ENCODE measurements at regions not wholly inside any gene's neighbourhood (a gene's known extent, or its start where the extent isn't known, plus 50 kb on each side); places are given as distances from the start of the nearest gene placed in this dataset.

GRCh38 chr17:71974051-71974450, 146.8 kb upstream of the SOX9 start:
- no peak overlapping the region for H3K4me3 Mint-ChIP-seq
- Histone ChIP-seq H3K4me3 (no peak overlapping the region), H3K27me3 (ENCODE audit: insufficient read depth) (no peaks in the 10 kb centered on the region), H4K20me1 (replicated peaks; ENCODE audit: insufficient read depth) (no peaks in the 10 kb centered on the region), H3F3A (replicated peaks; ENCODE audit: low read depth) (no peaks in the 10 kb centered on the region), H3K27ac (ENCODE audit: low read depth) (no peak overlapping the region), H3K4me2 (no peak overlapping the region), H2AFZ (no peak overlapping the region), H3K9me2 (ENCODE audit: insufficient read depth) (peaks cover 14% of the 10 kb centered on the region), H3K4me1 (ENCODE audit: insufficient read depth) (no peaks in the 10 kb centered on the region), H3K79me2 (replicated peaks; ENCODE audit: insufficient read depth) (no peaks in the 10 kb centered on the region), H3K36me3 (ENCODE audit: insufficient read depth) (no peaks in the 10 kb centered on the region)
- no peaks in the 10 kb centered on the region for H3K36me3 Mint-ChIP-seq (ENCODE audit: low read depth)
- DNase-seq (ENCODE audit: low spot score) (no peak), ATAC-seq (no peak)
- H3K9me3 Mint-ChIP-seq, result no peaks in the 10 kb centered on the region; the same call in 2 of the 3 replicates
- peaks cover 3% of the 10 kb centered on the region; the same call in 2 of the 3 replicates for H3K4me1 Mint-ChIP-seq
- TF ChIP-seq ZNF331 (CRISPR knock-in tag; IDR thresholded peaks at IDR 0.05; ENCODE audit: low read depth) (no peak), ZNF114 (CRISPR knock-in tag; IDR thresholded peaks at IDR 0.05) (no peak), CREB1 (CRISPR knock-in tag; IDR thresholded peaks at IDR 0.05; ENCODE audit: low read depth) (no peak), EZH2 (IDR thresholded peaks at IDR 0.05; ENCODE audit: low read depth, unreplicated experiment) (no peak), STAT1 (IDR thresholded peaks at IDR 0.05; ENCODE audit: unreplicated experiment) (no peak), ETS1 (IDR thresholded peaks at IDR 0.05) (no peak)
- peaks cover 4% of the 10 kb centered on the region for H3K27me3 Mint-ChIP-seq (ENCODE audit: insufficient read depth, low read depth, poor library complexity)
- H3K27ac Mint-ChIP-seq, result no peak overlapping the region

- DNase-seq (ENCODE audit: low spot score), result peak; percentile 4
Measured at GRCh38 chr17:71975331-71975801, 145.5 kb upstream of the SOX9 start.

More at GRCh38 chr17:71975331-71975801, 145.5 kb upstream of the SOX9 start:
- Histone ChIP-seq H3K27ac (ENCODE audit: low read depth) (no peak overlapping the region), H2AFZ (peak overlapping the region; percentile 87), H4K20me1 (replicated peaks; ENCODE audit: insufficient read depth) (no peaks in the 10 kb centered on the region), H3K79me2 (replicated peaks; ENCODE audit: insufficient read depth) (no peaks in the 10 kb centered on the region), H3K9me2 (ENCODE audit: insufficient read depth) (peaks cover 17% of the 10 kb centered on the region), H3K4me3 (no peak overlapping the region), H3K4me1 (ENCODE audit: insufficient read depth) (no peaks in the 10 kb centered on the region), H3K36me3 (ENCODE audit: insufficient read depth) (no peaks in the 10 kb centered on the region), H3K4me2 (no peak overlapping the region), H3K27me3 (ENCODE audit: insufficient read depth) (no peaks in the 10 kb centered on the region), H3F3A (replicated peaks; ENCODE audit: low read depth) (no peaks in the 10 kb centered on the region)
- Mint-ChIP-seq H3K9me3 (no peaks in the 10 kb centered on the region; the same call in 2 of the 3 replicates), H3K4me1 (peaks cover 3% of the 10 kb centered on the region; the same call in 2 of the 3 replicates), H3K27me3 (ENCODE audit: insufficient read depth, low read depth, poor library complexity) (peaks cover 4% of the 10 kb centered on the region), H3K27ac (peak overlapping the region; percentile 32; the same call in 1 of the 2 replicates), H3K4me3 (no peak overlapping the region), H3K36me3 (ENCODE audit: low read depth) (no peaks in the 10 kb centered on the region)
- TF ChIP-seq EZH2phosphoT487 (IDR thresholded peaks at IDR 0.05; ENCODE audit: unreplicated experiment), result no peak
- TF ChIP-seq EZH2 (IDR thresholded peaks at IDR 0.05; ENCODE audit: low read depth, unreplicated experiment), result no peak
- no peak for TF ChIP-seq STAT1 (IDR thresholded peaks at IDR 0.05; ENCODE audit: unreplicated experiment)
- TF ChIP-seq ETS1 (IDR thresholded peaks at IDR 0.05), result no peak
- TF ChIP-seq ZNF462 (CRISPR knock-in tag; IDR thresholded peaks at IDR 0.05), result no peak
- ATAC-seq, result peak; percentile 74

All from GM23338 (cell line).